Trophoblast cell (in vitro differentiated cells and primary cell): ENCODE measurements at regions not wholly inside any gene's neighbourhood (a gene's known extent, or its start where the extent isn't known, plus 50 kb on each side); places are given as distances from the start of the nearest gene placed in this dataset.
"Not testable (repeated sequence)": the region's sequence is repeated elsewhere in the genome, so short reads cannot be mapped to it uniquely, and the experiment has no call there.

Source experiments
- DNase-seq, 2 donors: peaks; one replicate each; pipeline ENCODE4 v3.0.0-alpha.2; 2016
- H2AFZ ChIP-seq: 2 replicates; pipeline ENCODE4 v1.6.1; 2013; ENCODE audit warnings: low read length, moderate library complexity, mild to moderate bottlenecking; ENCODE audit not compliant: insufficient read depth, poor library complexity
- H2AK5ac ChIP-seq: 2 replicates; pipeline ENCODE4 v1.6.1; 2013; ENCODE audit warnings: mild to moderate bottlenecking, low read length
- H2BK120ac ChIP-seq: 2 replicates; pipeline ENCODE4 v1.6.1; 2013; ENCODE audit warnings: low read length, mild to moderate bottlenecking, moderate library complexity; ENCODE audit not compliant: insufficient read depth, poor library complexity
- H2BK12ac ChIP-seq: 2 replicates; pipeline ENCODE4 v1.6.1; 2013; ENCODE audit warnings: mild to moderate bottlenecking, low read length, moderate library complexity
- H2BK5ac ChIP-seq: 2 replicates; pipeline ENCODE4 v1.6.1; 2013; ENCODE audit warnings: low read length, low read depth, moderate library complexity, mild to moderate bottlenecking; ENCODE audit not compliant: poor library complexity
- H3K14ac ChIP-seq: 2 replicates; pipeline ENCODE4 v1.6.1; 2013; ENCODE audit warnings: mild to moderate bottlenecking, low read length
- H3K18ac ChIP-seq: 2 replicates; pipeline ENCODE4 v1.6.1; 2013; ENCODE audit warnings: mild to moderate bottlenecking, low read length
- H3K23ac ChIP-seq: 2 replicates; pipeline ENCODE4 v1.6.1; 2013; ENCODE audit warnings: low read length
- H3K27ac ChIP-seq: 2 replicates; pipeline ENCODE4 v1.5.1; 2013; ENCODE audit warnings: low read depth, mild to moderate bottlenecking, inconsistent platforms, low read length, moderate library complexity
- H3K27me3 ChIP-seq: 2 replicates; pipeline ENCODE4 v1.6.1; 2013; ENCODE audit warnings: inconsistent platforms, mild to moderate bottlenecking, low read length, moderate library complexity; ENCODE audit not compliant: insufficient read depth
- H3K36me3 ChIP-seq, 2 experiments: 1 replicate in 1 of 2; 2 replicates in 1 of 2; pipeline ENCODE4 v1.6.1; 2013; ENCODE audit warnings: low read length in 2 of 2, mild to moderate bottlenecking in 2 of 2, moderate library complexity in 1 of 2; ENCODE audit not compliant: insufficient read depth in 2 of 2, control insufficient read depth in 1 of 2
- H3K4ac ChIP-seq: 2 replicates; pipeline ENCODE4 v1.6.1; 2013; ENCODE audit warnings: low read depth, mild to moderate bottlenecking, low read length, moderate library complexity
- H3K4me1 ChIP-seq, 2 experiments: 1 replicate in 1 of 2; 2 replicates in 1 of 2; pipeline ENCODE4 v1.6.1; 2013; ENCODE audit warnings: low read length in 2 of 2, mild to moderate bottlenecking in 2 of 2, moderate library complexity in 1 of 2; ENCODE audit not compliant: insufficient read depth in 2 of 2, control insufficient read depth in 1 of 2
- H3K4me2 ChIP-seq: 2 replicates; pipeline ENCODE4 v1.6.1; 2013; ENCODE audit warnings: inconsistent platforms, mild to moderate bottlenecking, low read length, moderate library complexity
- H3K4me3 ChIP-seq: 2 replicates; pipeline ENCODE4 v1.5.1; 2013; ENCODE audit warnings: mild to moderate bottlenecking, low read depth, low read length, inconsistent platforms
- H3K79me1 ChIP-seq: one replicate; pipeline ENCODE4 v1.6.1; 2013; ENCODE audit warnings: low read length
- H3K79me2 ChIP-seq: 2 replicates; pipeline ENCODE4 v1.6.1; 2013; ENCODE audit warnings: low read length, mild to moderate bottlenecking; ENCODE audit not compliant: control insufficient read depth, insufficient read depth, poor library complexity
- H3K9ac ChIP-seq: 2 replicates; pipeline ENCODE4 v1.6.1; 2013; ENCODE audit warnings: mild to moderate bottlenecking, low read length
- H3K9me3 ChIP-seq: 2 replicates; pipeline ENCODE4 v1.6.1; 2013; ENCODE audit warnings: low read depth, mild to moderate bottlenecking, control low read depth, inconsistent platforms, low read length; ENCODE audit not compliant: insufficient read depth
- H4K12ac ChIP-seq: 2 replicates; pipeline ENCODE4 v1.6.1; 2013; ENCODE audit warnings: low read depth, mild to moderate bottlenecking, low read length, moderate library complexity
- H4K8ac ChIP-seq: 2 replicates; pipeline ENCODE4 v1.6.1; 2013; ENCODE audit warnings: low read depth, mild to moderate bottlenecking, low read length, moderate library complexity
- H4K91ac ChIP-seq: one replicate; pipeline ENCODE4 v1.6.1; 2013; ENCODE audit warnings: low read depth, mild to moderate bottlenecking, low read length, moderate library complexity
- WGBS: extraction: QIAGEN DNeasy Blood & Tissue Kit; methylation state at CpG from one replicate; pipeline ENCODE4 v1.1.7; 2013; ENCODE audit warnings: missing lambda C conversion rate; ENCODE audit not compliant: insufficient read length, insufficient coverage; ENCODE audit errors: extremely low coverage; 5-methylcytosine and 5-hydroxymethylcytosine counted together

DNA sequence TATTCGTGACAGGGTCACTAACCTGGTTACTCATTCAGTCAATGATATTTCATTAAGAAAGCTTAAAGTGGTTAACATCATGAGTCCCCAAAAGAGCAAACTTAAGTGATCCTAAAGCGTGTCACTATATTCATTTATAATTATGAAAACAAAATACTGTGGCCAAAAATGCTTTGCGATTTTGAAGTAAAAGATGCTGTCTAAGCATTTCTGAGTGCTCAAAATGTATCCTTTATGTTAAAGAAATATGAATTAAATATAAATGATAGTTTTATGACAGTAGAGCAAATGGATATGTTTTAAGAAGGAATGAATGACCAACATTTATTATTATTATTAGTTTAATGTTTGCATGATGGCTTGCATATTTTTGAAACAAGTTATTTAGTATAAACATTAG is 72.6 kb upstream of the CDC42EP3 start:
- no peak overlapping the region for H3K27ac ChIP-seq
- no peak overlapping the region for H3K14ac ChIP-seq
- no peaks in the 10 kb centered on the region for H3K36me3 ChIP-seq
- H3K23ac ChIP-seq = no peak overlapping the region
- no peak overlapping the region for H4K8ac ChIP-seq
- H3K79me2 ChIP-seq = no peaks in the 10 kb centered on the region
- no peak overlapping the region for H3K4me3 ChIP-seq
- H2BK12ac ChIP-seq = no peak overlapping the region
- no peak overlapping the region for H3K4me2 ChIP-seq
- peaks cover 2 to 5% of the 10 kb centered on the region in 2 experiments for H3K4me1 ChIP-seq
- H4K91ac ChIP-seq = no peak overlapping the region
- no peak overlapping the region for H3K18ac ChIP-seq
- H3K9me3 ChIP-seq = no peaks in the 10 kb centered on the region
- no peak overlapping the region for H3K9ac ChIP-seq
- H4K12ac ChIP-seq = no peak overlapping the region
- H3K27me3 ChIP-seq = no peaks in the 10 kb centered on the region
- peaks cover 2% of the 10 kb centered on the region for H3K79me1 ChIP-seq
- no peak for DNase-seq
- H2BK120ac ChIP-seq = no peak overlapping the region
- H3K4ac ChIP-seq = no peak overlapping the region
- H2BK5ac ChIP-seq = no peak overlapping the region
- no peak overlapping the region for H2AK5ac ChIP-seq
- H2AFZ ChIP-seq = no peak overlapping the region
- WGBS = no CpG with 5 or more reads among the region's 3 CpGs

DNA sequence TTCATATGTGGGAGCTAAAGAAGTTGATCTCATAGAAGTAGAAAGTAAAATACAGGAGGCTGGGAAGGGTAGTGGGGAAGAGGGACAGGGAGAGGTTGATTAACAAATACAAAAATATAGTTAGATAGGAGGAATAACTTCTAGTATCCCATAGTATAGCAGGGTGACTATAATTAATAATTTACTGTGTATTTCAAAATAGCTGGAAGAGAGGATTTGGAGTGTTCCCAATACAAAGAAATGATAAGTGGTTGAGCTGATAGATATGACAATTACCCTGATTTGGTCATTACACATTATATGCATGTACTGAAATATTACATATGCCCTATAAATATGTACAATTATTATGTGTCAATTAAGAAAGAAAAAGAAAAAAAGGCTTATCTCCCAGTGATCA is 73.5 kb upstream of the CDC42EP3 start:
- not testable (repeated sequence) for H2BK5ac ChIP-seq, H3K79me2 ChIP-seq, H3K27me3 ChIP-seq, H3K23ac ChIP-seq, H3K4me3 ChIP-seq, H3K4ac ChIP-seq, H3K9me3 ChIP-seq, H2BK12ac ChIP-seq, DNase-seq, H2AFZ ChIP-seq, H4K8ac ChIP-seq, H3K27ac ChIP-seq, H3K4me1 ChIP-seq, H2AK5ac ChIP-seq, H3K14ac ChIP-seq, H2BK120ac ChIP-seq, H3K9ac ChIP-seq, H3K18ac ChIP-seq, H4K91ac ChIP-seq, H4K12ac ChIP-seq, H3K79me1 ChIP-seq, H3K4me2 ChIP-seq, H3K36me3 ChIP-seq

GRCh38 chr2:37746011-37746410 is 74.6 kb upstream of the CDC42EP3 start:
- H3K18ac ChIP-seq, H2BK120ac ChIP-seq, DNase-seq, H3K9ac ChIP-seq, H2BK12ac ChIP-seq, H3K79me2 ChIP-seq, H3K4me2 ChIP-seq, H3K4ac ChIP-seq, H4K8ac ChIP-seq, H3K27me3 ChIP-seq, H3K4me3 ChIP-seq, H3K4me1 ChIP-seq, H3K79me1 ChIP-seq, H3K36me3 ChIP-seq, H3K9me3 ChIP-seq, H2AK5ac ChIP-seq, H3K23ac ChIP-seq, H2AFZ ChIP-seq, H4K12ac ChIP-seq, H4K91ac ChIP-seq, H3K14ac ChIP-seq, H2BK5ac ChIP-seq, H3K27ac ChIP-seq: not testable (repeated sequence)
- WGBS = no CpG with 5 or more reads among the region's 1 CpG

DNA sequence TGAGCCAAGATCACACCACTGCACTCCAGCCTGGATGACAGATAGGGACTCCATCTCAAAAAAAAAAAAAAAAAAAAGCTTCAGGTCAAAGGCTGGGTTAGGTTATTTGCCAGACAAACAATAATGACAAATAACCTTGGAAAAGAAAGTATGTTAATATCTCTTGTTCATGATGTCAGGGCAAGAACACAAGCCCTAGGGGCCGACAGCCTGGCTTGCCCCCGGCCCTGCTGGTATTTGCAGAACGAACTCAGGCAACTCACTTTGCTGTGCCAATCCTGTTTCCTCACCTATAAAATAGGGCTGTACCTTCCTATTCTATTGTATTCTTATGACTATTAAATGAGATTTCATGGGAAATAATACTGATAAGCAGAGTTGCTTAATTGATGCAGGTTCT is 75.4 kb upstream of the CDC42EP3 start:
- H4K91ac ChIP-seq = no peak overlapping the region
- H2BK12ac ChIP-seq = no peak overlapping the region
- no peaks in the 10 kb centered on the region for H3K36me3 ChIP-seq
- H3K4me2 ChIP-seq = no peak overlapping the region
- H3K9me3 ChIP-seq = no peaks in the 10 kb centered on the region
- no peak overlapping the region for H2BK120ac ChIP-seq
- no peak overlapping the region for H4K12ac ChIP-seq
- H3K79me1 ChIP-seq = no peaks in the 10 kb centered on the region
- DNase-seq = peak in 1 of 2 donors; percentile 32
- H3K4me3 ChIP-seq = no peak overlapping the region
- H2AFZ ChIP-seq = no peak overlapping the region
- no peak overlapping the region for H3K9ac ChIP-seq
- H3K23ac ChIP-seq = no peak overlapping the region
- no peak overlapping the region for H2AK5ac ChIP-seq
- no CpG with 5 or more reads among the region's 3 CpGs for WGBS
- H3K4me1 ChIP-seq = no peaks in the 10 kb centered on the region
- no peak overlapping the region for H3K14ac ChIP-seq
- no peaks in the 10 kb centered on the region for H3K27me3 ChIP-seq
- H3K4ac ChIP-seq = no peak overlapping the region
- H4K8ac ChIP-seq = no peak overlapping the region
- H2BK5ac ChIP-seq = no peak overlapping the region
- no peak overlapping the region for H3K18ac ChIP-seq
- no peak overlapping the region for H3K27ac ChIP-seq
- no peaks in the 10 kb centered on the region for H3K79me2 ChIP-seq

GRCh38 chr2:37748541-37748940 is 77.1 kb upstream of the CDC42EP3 start:
- H2AK5ac ChIP-seq = no peak overlapping the region
- no peak overlapping the region for H3K18ac ChIP-seq
- H3K27me3 ChIP-seq = no peaks in the 10 kb centered on the region
- no peak overlapping the region for H3K14ac ChIP-seq
- H3K27ac ChIP-seq = no peak overlapping the region
- H2BK5ac ChIP-seq = no peak overlapping the region
- H2BK120ac ChIP-seq = no peak overlapping the region
- no peak overlapping the region for H3K23ac ChIP-seq
- no peaks in the 10 kb centered on the region for H3K4me1 ChIP-seq
- H3K4ac ChIP-seq = no peak overlapping the region
- H3K4me3 ChIP-seq = no peak overlapping the region
- no peak for DNase-seq
- no peak overlapping the region for H4K8ac ChIP-seq
- no CpG with 5 or more reads among the region's 4 CpGs for WGBS
- H3K9ac ChIP-seq = no peak overlapping the region
- no peak overlapping the region for H4K12ac ChIP-seq
- H3K36me3 ChIP-seq = no peaks in the 10 kb centered on the region
- no peak overlapping the region for H4K91ac ChIP-seq
- H2BK12ac ChIP-seq = no peak overlapping the region
- no peak overlapping the region for H2AFZ ChIP-seq
- H3K79me1 ChIP-seq = no peaks in the 10 kb centered on the region
- no peaks in the 10 kb centered on the region for H3K9me3 ChIP-seq
- no peaks in the 10 kb centered on the region for H3K79me2 ChIP-seq
- H3K4me2 ChIP-seq = no peak overlapping the region
